HG03460 (cell line): ENCODE measurements at regions not wholly inside any gene's neighbourhood (a gene's known extent, or its start where the extent isn't known, plus 50 kb on each side); places are given as distances from the start of the nearest gene placed in this dataset.

Source experiments
- ATAC-seq: cut with Tn5 transposase; IDR thresholded peaks from one replicate; pipeline ENCODE4 v1.9.1; 2021; ENCODE audit not compliant: unreplicated experiment

GRCh38 chr15:46300716-46301115 lies 665.9 kb downstream of the SQOR start:
- no peak for ATAC-seq

DNA sequence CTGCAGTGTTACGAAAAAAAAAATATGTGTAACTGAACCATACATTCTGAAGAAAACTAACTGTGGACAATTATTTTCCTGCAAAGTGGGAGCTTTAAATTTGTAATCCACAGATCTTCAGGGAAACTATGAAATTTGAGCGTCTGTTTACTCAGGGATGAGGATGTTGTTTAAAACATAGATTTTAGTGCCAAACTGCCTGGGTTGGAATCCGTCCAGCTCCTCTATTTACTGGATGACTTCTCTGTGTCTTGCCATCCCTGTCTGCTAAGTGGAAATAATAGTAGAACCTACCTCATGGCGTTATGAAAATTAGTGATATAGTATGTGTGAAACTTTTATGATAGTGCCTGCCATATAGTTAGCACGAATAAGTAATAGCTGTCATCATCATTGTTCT lies 666.5 kb downstream of the SQOR start:
- ATAC-seq: no peak

DNA sequence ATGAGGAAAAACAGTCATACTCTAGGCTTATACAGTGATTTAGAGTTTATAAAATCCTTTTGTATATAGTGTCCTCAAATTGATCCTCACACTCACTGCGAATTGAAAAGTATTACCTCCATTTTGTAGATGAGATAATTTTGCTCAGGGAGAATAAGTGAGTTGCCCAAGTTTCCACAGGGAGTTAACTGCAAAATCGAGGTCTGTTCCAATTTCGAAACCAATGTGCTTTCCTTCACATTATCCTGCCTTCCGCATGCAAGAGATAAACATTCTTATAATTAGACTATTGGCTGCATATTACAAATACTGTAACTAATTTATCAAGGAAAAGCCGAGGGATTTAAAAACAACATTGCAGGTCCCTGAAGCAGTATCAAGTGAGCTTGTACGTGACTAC lies 667.0 kb downstream of the SQOR start:
- ATAC-seq: no peak

- ATAC-seq: no peak
Observed at GRCh38 chr15:46304321-46304720, 669.5 kb downstream of the SQOR start.

- no peak for ATAC-seq
Observed at GRCh38 chr15:46307746-46308145, 672.9 kb downstream of the SQOR start.

- ATAC-seq: no peak
Observed at GRCh38 chr15:46309914-46310313, 675.1 kb downstream of the SQOR start.

DNA sequence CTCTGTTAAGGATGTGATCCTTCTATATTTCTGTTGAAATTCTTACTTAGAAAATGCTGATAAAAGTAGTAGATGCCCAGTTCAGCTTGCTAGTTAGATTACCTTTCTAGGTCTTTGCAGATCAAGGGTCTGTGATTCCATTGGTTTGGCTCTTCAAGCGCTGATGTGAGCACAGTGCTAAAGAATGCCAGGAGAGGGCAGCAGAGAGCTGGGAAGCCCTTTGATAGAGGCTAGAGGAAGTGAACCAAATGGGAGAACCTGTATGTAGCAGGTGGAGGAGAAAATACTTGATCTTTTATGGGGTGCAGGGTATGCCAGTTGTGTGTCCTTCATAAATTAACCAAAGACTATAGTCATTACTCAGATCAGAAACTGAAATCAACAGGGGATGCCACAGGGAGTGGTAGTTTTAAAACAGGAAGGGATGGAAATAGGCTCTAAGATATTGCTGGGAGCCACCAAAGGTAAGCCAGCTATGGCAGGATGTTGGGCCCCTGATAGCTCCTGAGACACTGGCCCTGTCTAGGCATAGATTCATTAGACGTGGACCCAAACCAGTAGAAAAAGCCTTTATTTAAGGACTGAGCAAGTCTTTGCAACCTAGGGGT lies 677.4 kb downstream of the SQOR start:
- peak; percentile 94 for ATAC-seq

GRCh38 chr15:46315434-46315833 lies 680.6 kb downstream of the SQOR start:
- no peak for ATAC-seq

- ATAC-seq: no peak
Observed at GRCh38 chr15:46316024-46316423, 681.2 kb downstream of the SQOR start.

DNA sequence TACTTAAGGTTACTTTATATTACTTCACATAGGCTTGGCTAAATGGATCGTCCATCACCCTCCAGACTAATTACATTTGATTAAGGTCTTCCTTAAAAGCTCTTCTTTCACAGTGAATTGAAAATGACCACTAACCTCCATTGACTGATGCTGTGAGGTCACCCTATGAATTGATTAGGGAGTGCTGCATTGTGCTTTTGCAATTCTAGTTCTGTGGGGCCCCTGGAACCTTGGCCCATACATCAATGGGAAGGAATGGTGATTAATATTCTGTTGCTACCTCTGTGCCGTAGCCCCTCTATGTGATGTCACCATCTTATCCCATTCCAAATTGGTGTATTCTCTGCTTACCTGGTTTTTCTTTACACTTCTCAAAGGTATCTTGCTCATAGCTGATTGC lies 682.2 kb downstream of the SQOR start:
- no peak for ATAC-seq

GRCh38 chr15:46322753-46323152 lies 687.9 kb downstream of the SQOR start:
- ATAC-seq: no peak

DNA sequence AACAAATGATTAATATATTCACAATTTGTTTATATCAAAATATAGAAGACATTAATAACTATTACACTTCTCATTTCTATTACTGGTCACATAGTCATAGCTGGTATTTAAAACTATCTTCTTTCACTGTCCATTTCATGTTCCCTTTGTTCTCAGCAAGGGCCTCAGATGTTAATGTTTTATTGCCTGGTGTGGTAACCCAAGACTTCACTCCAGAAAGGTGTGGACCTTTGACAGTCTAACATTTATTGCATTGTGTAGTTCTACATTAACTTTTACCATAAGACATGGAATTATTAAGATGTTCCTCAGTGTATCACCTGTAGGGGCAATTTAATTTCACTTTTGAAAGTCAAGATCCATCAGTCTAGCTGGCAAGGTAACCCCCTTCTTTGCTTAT lies 691.3 kb downstream of the SQOR start:
- ATAC-seq: no peak

GRCh38 chr15:46328821-46329220 lies 694.0 kb downstream of the SQOR start:
- ATAC-seq: no peak

GRCh38 chr15:46329876-46330275 lies 695.0 kb downstream of the SQOR start:
- ATAC-seq: no peak

DNA sequence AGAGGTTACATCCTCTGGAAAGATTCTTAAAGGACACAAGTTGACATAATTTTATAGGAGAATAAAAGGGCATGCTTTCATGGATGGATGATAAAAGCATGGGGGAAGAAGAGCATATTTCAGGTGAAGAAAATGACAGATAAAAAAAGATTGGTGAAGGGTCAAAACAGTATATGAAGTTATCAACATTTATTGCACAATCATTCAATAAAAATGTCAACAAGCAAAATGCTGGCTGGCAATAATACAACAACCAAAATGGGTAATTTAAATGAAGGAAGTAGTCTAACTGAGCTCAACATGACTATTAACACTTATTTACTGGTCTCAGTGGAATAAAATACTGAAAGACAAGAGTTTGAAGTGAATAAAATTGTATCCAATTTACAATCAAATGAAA lies 696.7 kb downstream of the SQOR start:
- no peak for ATAC-seq

DNA sequence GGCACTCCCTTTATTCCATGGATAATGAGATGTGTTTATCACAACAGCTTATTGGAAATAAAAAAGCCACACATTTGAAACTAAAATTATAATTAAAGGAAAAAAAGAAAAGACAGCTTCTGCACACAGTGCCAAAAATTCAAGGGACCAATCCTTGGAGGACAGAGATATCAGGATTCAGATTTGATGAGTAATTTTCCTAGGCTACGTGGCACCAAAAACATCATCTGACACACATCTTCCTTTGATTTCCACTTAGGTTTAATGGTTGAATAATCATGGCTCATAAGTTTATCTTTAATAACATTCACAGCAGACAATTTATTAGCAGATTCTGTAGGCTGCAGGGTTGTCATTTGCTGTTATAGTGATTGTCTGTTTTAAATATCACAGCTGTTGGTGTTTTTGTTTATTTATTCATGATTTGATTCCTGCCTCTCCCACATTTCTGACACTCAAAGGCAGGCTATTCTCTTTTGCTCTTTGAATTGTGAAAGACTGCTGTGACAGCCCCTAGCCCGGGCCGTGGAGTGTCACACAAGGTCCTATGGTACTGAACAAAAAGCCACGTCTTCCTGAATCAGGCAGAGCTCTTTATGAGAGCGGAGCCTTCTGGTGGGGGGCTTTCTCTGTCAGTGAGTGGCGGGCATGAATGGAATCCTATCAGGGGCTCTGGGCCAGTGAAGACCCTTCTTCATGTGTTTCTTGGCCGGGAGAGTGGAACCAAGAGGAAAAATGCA lies 708.5 kb downstream of the SQOR start:
- no peak for ATAC-seq

GRCh38 chr15:46344115-46344724 lies 709.4 kb downstream of the SQOR start:
- no peak for ATAC-seq

- ATAC-seq: no peak
Observed at GRCh38 chr15:46344915-46345314, 710.1 kb downstream of the SQOR start.

- no peak for ATAC-seq
Observed at GRCh38 chr15:46354443-46354842, 719.6 kb downstream of the SQOR start.

GRCh38 chr15:46365572-46365971 lies 730.7 kb downstream of the SQOR start:
- ATAC-seq: no peak

GRCh38 chr15:46366360-46367007 lies 731.7 kb downstream of the SQOR start:
- ATAC-seq: no peak

- no peak for ATAC-seq
Observed at GRCh38 chr15:46383978-46384377, 749.1 kb downstream of the SQOR start.
